ENCODE measurements at regions not wholly inside any gene's neighbourhood (a gene's known extent, or its start where the extent isn't known, plus 50 kb on each side); places are given as distances from the start of the nearest gene placed in this dataset.
"Not testable (repeated sequence)": the region's sequence is repeated elsewhere in the genome, so short reads cannot be mapped to it uniquely, and the experiment has no call there.

GRCh38 chr5:177929618-177930017, 66.4 kb downstream of the PROP1 start:
- not testable (repeated sequence) for TF ChIP-seq CTCF (conservative IDR thresholded peaks at IDR 0.05; ENCODE audit: low read depth, low read length); EZH2 (IDR thresholded peaks at IDR 0.05; ENCODE audit: borderline replicate concordance, low read depth, low read length, poor library complexity, severe bottlenecking)
